ENCODE measurements at regions not wholly inside any gene's neighbourhood (a gene's known extent, or its start where the extent isn't known, plus 50 kb on each side); places are given as distances from the start of the nearest gene placed in this dataset.
A peak's percentile ranks its signal among the peaks of the same experiment; 100 is the strongest.

DNA sequence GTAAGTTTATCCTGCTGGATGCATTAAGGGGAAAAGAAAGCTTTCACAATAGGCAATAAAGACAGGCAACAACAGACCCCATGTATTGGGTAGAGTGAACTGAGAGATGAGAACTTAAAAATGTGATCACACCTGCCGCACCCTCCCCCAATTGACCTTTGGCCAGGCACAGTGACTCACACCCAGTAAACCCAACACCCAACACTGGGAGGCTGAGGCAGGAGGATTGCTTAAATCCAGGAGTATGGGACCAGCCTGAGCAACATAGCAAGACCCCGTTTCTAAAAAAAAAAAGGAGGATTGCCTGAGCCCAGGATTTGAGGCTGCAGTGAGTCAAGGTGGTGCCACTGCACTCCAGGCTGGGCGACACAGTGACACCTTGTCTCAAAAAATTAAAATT, 86.9 kb downstream of the MPP7 start:
- intact Hi-C loops (cut with DNase I; ENCODE audit: low total_unique reads) = no loop called here
- WGBS, 5 donors = 52 to 64% (median 60%) methylated on average over 3 of the region's 3 CpGs
- H3K4me1 ChIP-seq = peaks cover 0 to 33% (median 13%) of the 10 kb centered on the region in 4 donors
- H3K27me3 ChIP-seq = no peaks in the 10 kb centered on the region
- H3K27ac ChIP-seq = no peak overlapping the region
- H3K9me3 ChIP-seq = no peaks in the 10 kb centered on the region
- no peak overlapping the region for H3K4me3 ChIP-seq
- TF ChIP-seq POLR2A (IDR thresholded peaks at IDR 0.05) (no peak), EP300 (IDR thresholded peaks at IDR 0.05) (no peak), POLR2AphosphoS5 (IDR thresholded peaks at IDR 0.05) (no peak)
- TF ChIP-seq, protein P1, sequence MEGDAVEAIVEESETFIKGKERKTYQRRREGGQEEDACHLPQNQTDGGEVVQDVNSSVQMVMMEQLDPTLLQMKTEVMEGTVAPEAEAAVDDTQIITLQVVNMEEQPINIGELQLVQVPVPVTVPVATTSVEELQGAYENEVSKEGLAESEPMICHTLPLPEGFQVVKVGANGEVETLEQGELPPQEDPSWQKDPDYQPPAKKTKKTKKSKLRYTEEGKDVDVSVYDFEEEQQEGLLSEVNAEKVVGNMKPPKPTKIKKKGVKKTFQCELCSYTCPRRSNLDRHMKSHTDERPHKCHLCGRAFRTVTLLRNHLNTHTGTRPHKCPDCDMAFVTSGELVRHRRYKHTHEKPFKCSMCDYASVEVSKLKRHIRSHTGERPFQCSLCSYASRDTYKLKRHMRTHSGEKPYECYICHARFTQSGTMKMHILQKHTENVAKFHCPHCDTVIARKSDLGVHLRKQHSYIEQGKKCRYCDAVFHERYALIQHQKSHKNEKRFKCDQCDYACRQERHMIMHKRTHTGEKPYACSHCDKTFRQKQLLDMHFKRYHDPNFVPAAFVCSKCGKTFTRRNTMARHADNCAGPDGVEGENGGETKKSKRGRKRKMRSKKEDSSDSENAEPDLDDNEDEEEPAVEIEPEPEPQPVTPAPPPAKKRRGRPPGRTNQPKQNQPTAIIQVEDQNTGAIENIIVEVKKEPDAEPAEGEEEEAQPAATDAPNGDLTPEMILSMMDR (IDR thresholded peaks at IDR 0.05) = no peak
- DNase-seq = peak in 1 of 2 donors; percentile 15
- no peaks in the 10 kb centered on the region for H3K36me3 ChIP-seq

DNA sequence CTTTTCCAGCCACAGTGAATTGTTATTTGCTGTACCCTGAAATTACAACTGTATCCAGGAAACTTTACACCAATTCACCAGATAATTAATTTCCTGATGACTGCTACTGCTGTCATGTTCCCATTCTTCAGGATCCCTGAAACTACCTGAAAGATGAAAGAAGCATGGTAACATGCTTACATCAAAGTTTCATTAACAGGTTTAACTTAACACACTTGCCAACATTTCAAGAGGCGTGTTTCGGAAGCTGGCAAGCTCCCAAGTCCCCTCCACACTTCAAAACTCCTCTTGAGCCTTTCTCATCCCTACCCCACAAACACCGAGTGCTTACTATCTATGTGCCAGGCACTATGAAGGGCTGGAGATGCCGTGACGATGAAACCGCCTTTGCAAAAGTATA, 88.6 kb downstream of the MPP7 start:
- WGBS, 5 donors = 62 to 72% (median 70%) methylated on average over 6 of the region's 6 CpGs
- Histone ChIP-seq H3K4me1 (peaks cover 0 to 33% (median 13%) of the 10 kb centered on the region in 4 donors), H3K9me3 (no peaks in the 10 kb centered on the region), H3K27ac (no peak overlapping the region), H3K27me3 (no peaks in the 10 kb centered on the region), H3K36me3 (no peaks in the 10 kb centered on the region), H3K4me3 (no peak overlapping the region)
- DNase-seq = no peak
- TF ChIP-seq POLR2A (IDR thresholded peaks at IDR 0.05) = no peak
- TF ChIP-seq POLR2AphosphoS5 (IDR thresholded peaks at IDR 0.05) = no peak
- intact Hi-C loops (cut with DNase I; ENCODE audit: low total_unique reads) = no loop called here

DNA sequence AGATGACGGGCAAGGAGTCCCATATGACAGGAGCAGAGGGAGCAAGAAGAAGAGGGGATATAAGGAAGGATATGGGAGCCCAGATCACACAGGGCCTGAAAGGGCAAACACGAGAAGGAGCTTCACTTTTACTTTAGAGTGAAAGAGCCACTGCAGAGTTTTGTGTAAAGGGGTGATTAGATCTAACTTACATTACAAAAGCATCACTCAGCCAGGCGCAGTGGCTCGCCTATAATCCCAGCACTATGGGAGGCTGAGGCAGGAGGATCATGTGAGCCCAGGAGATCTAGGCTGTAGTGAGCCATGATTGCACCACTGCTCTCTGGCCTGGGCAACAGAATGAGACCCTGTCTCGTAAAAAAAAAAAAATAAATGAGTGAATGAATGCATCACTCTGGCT, 91.1 kb downstream of the MPP7 start:
- no peak for DNase-seq
- H3K27me3 ChIP-seq = no peaks in the 10 kb centered on the region
- intact Hi-C loops (cut with DNase I; ENCODE audit: low total_unique reads) = no loop called here
- no peak overlapping the region for H3K27ac ChIP-seq
- no peaks in the 10 kb centered on the region for H3K36me3 ChIP-seq
- peaks cover 0 to 12% (median 4%) of the 10 kb centered on the region in 4 donors for H3K9me3 ChIP-seq
- H3K4me3 ChIP-seq = no peak overlapping the region
- peaks cover 0 to 21% (median 7%) of the 10 kb centered on the region in 4 donors for H3K4me1 ChIP-seq
- WGBS, 5 donors = 84 to 96% (median 94%) methylated on average over 5 of the region's 5 CpGs
- no peak for TF ChIP-seq POLR2AphosphoS5 (IDR thresholded peaks at IDR 0.05)
- no peak for TF ChIP-seq EP300 (IDR thresholded peaks at IDR 0.05)
- no peak for TF ChIP-seq POLR2A (IDR thresholded peaks at IDR 0.05)
- TF ChIP-seq, protein P1 (IDR thresholded peaks at IDR 0.05) = no peak

DNA sequence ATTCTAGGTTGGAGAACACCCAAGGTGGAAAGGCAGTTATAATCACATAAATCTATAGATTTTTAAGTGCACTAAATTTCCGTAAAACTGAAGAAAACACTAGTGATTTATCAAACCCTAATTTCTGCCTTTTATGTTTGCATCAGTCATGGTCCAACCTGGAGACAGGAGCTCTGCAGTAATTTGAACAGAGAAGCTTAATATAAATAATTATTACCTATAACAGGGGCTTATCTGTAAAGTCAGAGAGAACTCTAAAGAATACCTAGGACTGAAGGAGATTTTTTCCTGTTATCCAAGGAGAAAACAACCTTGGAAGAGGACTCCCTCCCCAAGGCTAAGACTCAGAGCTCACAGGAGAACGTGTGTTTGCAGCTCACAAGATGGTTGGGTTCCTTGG, 95.1 kb downstream of the MPP7 start:
- TF ChIP-seq POLR2A (IDR thresholded peaks at IDR 0.05) = no peak
- TF ChIP-seq EP300 (IDR thresholded peaks at IDR 0.05) = no peak
- TF ChIP-seq, protein P1 (IDR thresholded peaks at IDR 0.05) = no peak
- no peak for TF ChIP-seq POLR2AphosphoS5 (IDR thresholded peaks at IDR 0.05)
- H3K4me1 ChIP-seq = peaks cover 0 to 4% (median 0%) of the 10 kb centered on the region in 4 donors
- intact Hi-C loops (cut with DNase I; ENCODE audit: low total_unique reads) = no loop called here
- H3K36me3 ChIP-seq = no peaks in the 10 kb centered on the region
- H3K4me3 ChIP-seq = no peak overlapping the region
- H3K27ac ChIP-seq = no peak overlapping the region
- 91 to 96% (median 95%) methylated on average over 2 of the region's 2 CpGs for WGBS, 5 donors
- H3K27me3 ChIP-seq = no peaks in the 10 kb centered on the region
- no peak for DNase-seq
- peaks cover 0 to 12% (median 4%) of the 10 kb centered on the region in 4 donors for H3K9me3 ChIP-seq

DNA sequence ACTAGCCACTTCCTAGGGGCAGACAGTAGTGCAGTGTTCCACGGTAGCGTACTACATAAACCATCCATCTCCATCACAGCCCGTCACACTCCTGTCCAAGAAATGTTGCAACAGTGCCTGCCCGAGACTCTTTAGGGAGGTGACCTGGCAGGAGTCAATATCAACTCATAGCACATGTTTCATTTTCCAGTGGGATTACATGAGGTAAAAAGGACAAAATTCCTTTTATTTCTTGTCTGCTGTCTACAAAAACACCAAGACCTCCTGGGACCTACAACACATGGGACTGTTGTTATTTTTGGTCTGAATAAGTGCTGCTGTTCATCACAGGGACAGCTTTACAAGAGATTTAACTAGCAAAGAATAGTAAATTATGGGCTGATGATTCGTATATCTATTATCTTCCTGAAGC, 99.9 kb downstream of the MPP7 start:
- DNase-seq = peak in 1 of 2 donors; percentile 28
- no peaks in the 10 kb centered on the region for H3K27me3 ChIP-seq
- intact Hi-C loops (cut with DNase I; ENCODE audit: low total_unique reads) = no loop called here
- no peaks in the 10 kb centered on the region for H3K36me3 ChIP-seq
- TF ChIP-seq, protein P1 (IDR thresholded peaks at IDR 0.05) = no peak
- TF ChIP-seq POLR2AphosphoS5 (IDR thresholded peaks at IDR 0.05) = no peak
- no peak for TF ChIP-seq EP300 (IDR thresholded peaks at IDR 0.05)
- TF ChIP-seq POLR2A (IDR thresholded peaks at IDR 0.05) = no peak
- H3K4me1 ChIP-seq = peaks cover 0 to 22% (median 3%) of the 10 kb centered on the region in 4 donors
- 67 to 93% (median 75%) methylated on average over 5 of the region's 5 CpGs for WGBS, 5 donors
- no peak overlapping the region for H3K4me3 ChIP-seq
- peaks cover 0 to 8% (median under 1%) of the 10 kb centered on the region in 4 donors for H3K9me3 ChIP-seq
- no peak overlapping the region for H3K27ac ChIP-seq
